H9 (cell line): ENCODE measurements at regions not wholly inside any gene's neighbourhood (a gene's known extent, or its start where the extent isn't known, plus 50 kb on each side); places are given as distances from the start of the nearest gene placed in this dataset.

Experiments used
- DNase-seq: peaks from one replicate; pipeline ENCODE4 v3.0.0-alpha.2; 2017
- H2AFZ ChIP-seq: one replicate; pipeline ENCODE4 v1.6.1; 2013; ENCODE audit warnings: mild to moderate bottlenecking, low read length, control low read depth, moderate library complexity
- H2AK5ac ChIP-seq: 2 replicates; pipeline ENCODE4 v1.6.1; 2013; ENCODE audit warnings: low read length, control low read depth, mixed read lengths; ENCODE audit not compliant: insufficient read length
- H2BK120ac ChIP-seq: one replicate; pipeline ENCODE4 v1.6.1; 2013; ENCODE audit warnings: low read depth, mild to moderate bottlenecking, low read length, control low read depth, inconsistent platforms; ENCODE audit not compliant: poor library complexity, severe bottlenecking
- H2BK12ac ChIP-seq: 2 replicates; pipeline ENCODE4 v1.6.1; 2013; ENCODE audit warnings: low read length, control low read depth, mixed read lengths, low read depth; ENCODE audit not compliant: insufficient read length
- H2BK15ac ChIP-seq: 2 replicates; pipeline ENCODE4 v1.6.1; 2013; ENCODE audit warnings: low read depth, low read length, control low read depth
- H2BK20ac ChIP-seq: one replicate; pipeline ENCODE4 v1.6.1; 2013; ENCODE audit warnings: low read depth, mild to moderate bottlenecking, low read length, control low read depth, inconsistent platforms; ENCODE audit not compliant: poor library complexity, severe bottlenecking
- H2BK5ac ChIP-seq: 2 replicates; pipeline ENCODE4 v1.6.1; 2013; ENCODE audit warnings: low read length, control low read depth, mixed read lengths; ENCODE audit not compliant: insufficient read length
- H3K14ac ChIP-seq: 2 replicates; pipeline ENCODE4 v1.6.1; 2013; ENCODE audit warnings: low read length, control low read depth; ENCODE audit not compliant: insufficient read depth
- H3K18ac ChIP-seq: 2 replicates; pipeline ENCODE4 v1.6.1; 2013; ENCODE audit warnings: low read depth, mild to moderate bottlenecking, mixed read lengths, low read length, control low read depth; ENCODE audit not compliant: insufficient read length
- H3K23ac ChIP-seq: 2 replicates; pipeline ENCODE4 v1.6.1; 2013; ENCODE audit warnings: low read length, control low read depth, mixed read lengths, low read depth; ENCODE audit not compliant: insufficient read length
- H3K23me2 ChIP-seq: 2 replicates; pipeline ENCODE4 v1.6.1; 2013; ENCODE audit warnings: low read depth, mild to moderate bottlenecking, mixed read lengths, low read length, control low read depth; ENCODE audit not compliant: insufficient read length, poor library complexity, severe bottlenecking
- H3K27ac ChIP-seq: 2 replicates; pipeline ENCODE4 v1.5.1; 2013; ENCODE audit warnings: low read length, control low read depth, mixed read lengths, low read depth; ENCODE audit not compliant: insufficient read length
- H3K27me3 ChIP-seq: 2 replicates; pipeline ENCODE4 v1.6.1; 2013; ENCODE audit warnings: low read length, control low read depth, inconsistent platforms; ENCODE audit not compliant: insufficient read depth
- H3K4ac ChIP-seq: 2 replicates; pipeline ENCODE4 v1.6.1; 2013; ENCODE audit warnings: low read depth, mild to moderate bottlenecking, control low read depth, inconsistent platforms, low read length, moderate library complexity
- H3K4me1 ChIP-seq: 2 replicates; pipeline ENCODE4 v1.6.1; 2013; ENCODE audit warnings: low read length, control low read depth, inconsistent platforms; ENCODE audit not compliant: insufficient read depth
- H3K4me2 ChIP-seq: 2 replicates; pipeline ENCODE4 v1.6.1; 2013; ENCODE audit warnings: low read length, control low read depth, mixed read lengths; ENCODE audit not compliant: insufficient read length, insufficient read depth
- H3K56ac ChIP-seq: 2 replicates; pipeline ENCODE4 v1.6.1; 2013; ENCODE audit warnings: low read depth, mild to moderate bottlenecking, mixed read lengths, low read length, control low read depth; ENCODE audit not compliant: insufficient read length
- H3K79me1 ChIP-seq: 2 replicates; pipeline ENCODE4 v1.6.1; 2013; ENCODE audit warnings: low read depth, mild to moderate bottlenecking, moderate library complexity, low read length, control low read depth, inconsistent platforms; ENCODE audit not compliant: insufficient read depth, poor library complexity, severe bottlenecking
- H3K79me2 ChIP-seq: 2 replicates; pipeline ENCODE4 v1.6.1; 2013; ENCODE audit warnings: low read length, control low read depth, inconsistent platforms; ENCODE audit not compliant: insufficient read depth
- H3K9ac ChIP-seq: 2 replicates; pipeline ENCODE4 v1.6.1; 2013; ENCODE audit warnings: low read length, control low read depth, mixed read lengths; ENCODE audit not compliant: insufficient read length; ENCODE audit errors: extremely low read depth
- H3K9me3 ChIP-seq: one replicate; pipeline ENCODE4 v1.6.1; 2013; ENCODE audit warnings: low read depth, low read length, inconsistent platforms; ENCODE audit not compliant: control insufficient read depth
- H3T11ph ChIP-seq: one replicate; pipeline ENCODE4 v1.6.1; 2013; ENCODE audit warnings: mild to moderate bottlenecking, low read length, control low read depth, inconsistent platforms
- H4K20me1 ChIP-seq: one replicate; pipeline ENCODE4 v1.6.1; 2013; ENCODE audit not compliant: control insufficient read depth, insufficient read length, insufficient read depth
- H4K5ac ChIP-seq: 2 replicates; pipeline ENCODE4 v1.6.1; 2013; ENCODE audit warnings: low read depth, mild to moderate bottlenecking, mixed read lengths, low read length, control low read depth; ENCODE audit not compliant: insufficient read length
- H4K8ac ChIP-seq: replicated peaks from 2 replicates; pipeline ENCODE4 v1.6.1; 2013; ENCODE audit warnings: low read length, control low read depth, mixed read lengths, low read depth; ENCODE audit not compliant: insufficient read length
- H4K91ac ChIP-seq: 2 replicates; pipeline ENCODE4 v1.6.1; 2013; ENCODE audit warnings: low read depth, mild to moderate bottlenecking, moderate library complexity, mixed read lengths, low read length, control low read depth; ENCODE audit not compliant: insufficient read length
- H3K27ac Mint-ChIP-seq, 3 experiments: 2 replicates in 2 of 3; 3 replicates in 1 of 3; pipeline ENCODE4 v1.8.0; 2020 to 2021; ENCODE audit warnings: mixed read lengths in 3 of 3, mild to moderate bottlenecking in 1 of 3, moderate library complexity in 1 of 3
- H3K27me3 Mint-ChIP-seq: 2 replicates; pipeline ENCODE4 v1.8.0; 2021; ENCODE audit warnings: low read depth, mild to moderate bottlenecking, moderate library complexity, mixed read lengths
- H3K36me3 Mint-ChIP-seq, 3 experiments: 2 replicates in 2 of 3; 3 replicates in 1 of 3; pipeline ENCODE4 v1.8.0; 2020 to 2021; ENCODE audit warnings: low read depth in 3 of 3, mixed read lengths in 3 of 3; ENCODE audit not compliant: insufficient read depth in 1 of 3
- H3K4me1 Mint-ChIP-seq, 2 experiments: 2 replicates each; pipeline ENCODE4 v1.8.0; 2020; ENCODE audit warnings: mixed read lengths in 2 of 2
- H3K4me3 Mint-ChIP-seq, 2 experiments: 2 replicates in 1 of 2; 3 replicates in 1 of 2; pipeline ENCODE4 v1.8.0; 2020 to 2021; ENCODE audit warnings: mild to moderate bottlenecking in 2 of 2, mixed read lengths in 2 of 2, moderate library complexity in 1 of 2
- H3K9me3 Mint-ChIP-seq, 2 experiments: 2 replicates in 1 of 2; 3 replicates in 1 of 2; pipeline ENCODE4 v1.8.0; 2020; ENCODE audit warnings: mild to moderate bottlenecking in 2 of 2, mixed read lengths in 2 of 2, moderate library complexity in 1 of 2
- CTCF ChIP-seq: fragments of 200-600 bp; sonication (generic); conservative IDR thresholded peaks from 3 replicates; pipeline ENCODE4 v1.8.0; 2021; ENCODE audit warnings: antibody characterized with exemption, mild to moderate bottlenecking
- WGBS: extraction: QIAGEN DNeasy Blood & Tissue Kit; methylation state at CpG from one replicate; pipeline ENCODE4 v1.1.7; 2013; ENCODE audit warnings: missing lambda C conversion rate, low lambda C conversion rate, mixed read lengths; ENCODE audit not compliant: insufficient read length; ENCODE audit errors: extremely low coverage; 5-methylcytosine and 5-hydroxymethylcytosine counted together

GRCh38 chr13:105703843-105704242 is 831.6 kb downstream of the EFNB2 start:
- H2BK20ac ChIP-seq = no peak overlapping the region
- H3K4ac ChIP-seq = no peak overlapping the region
- no peaks in the 10 kb centered on the region for H3K36me3 Mint-ChIP-seq
- H2BK12ac ChIP-seq = no peak overlapping the region
- H3K27ac ChIP-seq = no peak overlapping the region
- H3K4me2 ChIP-seq = no peak overlapping the region
- H2BK120ac ChIP-seq = no peak overlapping the region
- H3K4me3 Mint-ChIP-seq = no peak overlapping the region
- no peak overlapping the region for H3K27ac Mint-ChIP-seq
- H3K27me3 ChIP-seq = no peaks in the 10 kb centered on the region
- H3K23me2 ChIP-seq = no peaks in the 10 kb centered on the region
- H3K9me3 ChIP-seq = no peaks in the 10 kb centered on the region
- no peak overlapping the region for H2BK15ac ChIP-seq
- peaks cover 2 to 3% of the 10 kb centered on the region in 2 experiments; a peak in 3 of 5 replicates for H3K9me3 Mint-ChIP-seq
- WGBS = no CpG with 5 or more reads among the region's 3 CpGs
- no peak overlapping the region for H3K56ac ChIP-seq
- H4K8ac ChIP-seq = no peak overlapping the region
- no peak for TF ChIP-seq CTCF
- H3K4me1 Mint-ChIP-seq = peaks cover 5% of the 10 kb centered on the region in 2 experiments; a peak in 3 of 4 replicates
- no peak overlapping the region for H2AK5ac ChIP-seq
- H3K79me2 ChIP-seq = no peaks in the 10 kb centered on the region
- no peak overlapping the region for H4K5ac ChIP-seq
- H2AFZ ChIP-seq = no peak overlapping the region
- H3K79me1 ChIP-seq = no peaks in the 10 kb centered on the region
- DNase-seq = no peak
- H3K14ac ChIP-seq = no peak overlapping the region
- H3T11ph ChIP-seq = no peak overlapping the region
- H4K91ac ChIP-seq = no peak overlapping the region
- H3K9ac ChIP-seq = no peak overlapping the region
- no peak overlapping the region for H3K18ac ChIP-seq
- H3K4me1 ChIP-seq = no peaks in the 10 kb centered on the region
- no peak overlapping the region for H2BK5ac ChIP-seq
- no peaks in the 10 kb centered on the region for H3K27me3 Mint-ChIP-seq
- H3K23ac ChIP-seq = no peak overlapping the region
- no peaks in the 10 kb centered on the region for H4K20me1 ChIP-seq
